PC-3 (cell line): ENCODE measurements at regions not wholly inside any gene's neighbourhood (a gene's known extent, or its start where the extent isn't known, plus 50 kb on each side); places are given as distances from the start of the nearest gene placed in this dataset.

ENCODE experiments used
- CTCF ChIP-seq: fragments of 300-600 bp; sonication (generic); conservative IDR thresholded peaks from 2 replicates; pipeline ENCODE4 v1.5.1; 2017; ENCODE audit warnings: antibody characterized with exemption, low read depth, mild to moderate bottlenecking, low read length
- EZH2phosphoT487 ChIP-seq: fragments of 300-600 bp; sonication (generic); IDR thresholded peaks from 2 replicates; pipeline ENCODE4 v1.6.1; 2018; ENCODE audit warnings: mild to moderate bottlenecking, antibody characterized with exemption, low read length, borderline replicate concordance

GRCh38 chr9:2972475-2972874 is 128.6 kb upstream of the PUM3 start:
- TF ChIP-seq CTCF (no peak), EZH2phosphoT487 (no peak)
